HepG2 (cell line): ENCODE measurements at regions not wholly inside any gene's neighbourhood (a gene's known extent, or its start where the extent isn't known, plus 50 kb on each side); places are given as distances from the start of the nearest gene placed in this dataset.

Experiments used
- ATAC-seq: fragments of 200-7000 bp; cut with Tn5 transposase; 3 replicates; pipeline ENCODE4 v1.9.1; 2020; ENCODE audit warnings: mild to moderate bottlenecking, moderate library complexity
- BruUV-seq: library from RNA; stranded (reverse); fragments of 400-500 nt; replicated peaks from 2 replicates; lab custom pipeline; 2021; lab: Mats Ljungman, UMichigan
- CTCF ChIA-PET: fragments of 300-600 bp; formaldehyde crosslinking; extraction: SDS; loops from one replicate; lab custom pipeline; 2021; ENCODE audit warnings: low total read pairs, inconsistent platforms, low intra/inter-chr PET ratio; lab: Yijun Ruan, JAX
- POLR2A ChIA-PET: fragments of 350-600 bp; sonication (Branson Sonifier 250); formaldehyde crosslinking; loops from one replicate; lab custom pipeline; 2020; ENCODE audit warnings: antibody characterized with exemption, inconsistent platforms; lab: Yijun Ruan, JAX
- DNase-seq: peaks from one replicate; pipeline ENCODE4 v3.0.0-alpha.2; 2015; ENCODE audit warnings: low spot score
- FAIRE-seq: peaks from 3 replicates; lab custom pipeline; 2011; peaks lifted over from hg19 to GRCh38; lab: Jason Lieb, UNC
- H2AFZ ChIP-seq: one replicate; pipeline ENCODE4 v1.6.1; 2011; ENCODE audit warnings: low read length, inconsistent platforms
- H3K27ac ChIP-seq: fragments of 300-600 bp; 3 replicates; pipeline ENCODE4 v1.8.0; 2011; ENCODE audit warnings: mixed run types, mild to moderate bottlenecking, mixed read lengths, low read length, inconsistent platforms; ENCODE audit not compliant: insufficient read depth; ENCODE audit errors: extremely low read length
- H3K27me3 ChIP-seq, 2 experiments: fragments of 200-600 bp in 1 of 2; 2 replicates in 1 of 2; 3 replicates in 1 of 2; pipeline versions ENCODE4 v1.6.0 to v1.8.0; 2011; ENCODE audit warnings: low read length in 2 of 2, mild to moderate bottlenecking in 2 of 2, moderate library complexity in 2 of 2, inconsistent platforms in 1 of 2; ENCODE audit not compliant: insufficient read depth in 2 of 2, control insufficient read depth in 1 of 2
- H3K36me3 ChIP-seq, 2 experiments: fragments of 200-600 bp in 1 of 2; replicated peaks in 1 of 2; 2 replicates in 1 of 2; 3 replicates in 1 of 2; pipeline versions ENCODE4 v1.5.1 to v1.8.0; 2011; ENCODE audit warnings: low read length in 2 of 2, inconsistent platforms in 1 of 2; ENCODE audit not compliant: insufficient read depth in 2 of 2, control insufficient read depth in 1 of 2
- H3K4me1 ChIP-seq: 2 replicates; pipeline ENCODE4 v1.5.1; 2012; ENCODE audit warnings: low read length, inconsistent platforms; ENCODE audit not compliant: insufficient read depth
- H3K4me2 ChIP-seq: 2 replicates; pipeline ENCODE4 v1.6.0; 2011; ENCODE audit warnings: low read depth, low read length, inconsistent platforms
- H3K4me3 ChIP-seq, 3 experiments: fragments of 200-600 bp in 1 of 3; sonication (generic), shearing (Covaris generic) in 1 of 3; replicated peaks in 1 of 3; 2 replicates each; pipeline ENCODE4 v1.5.1; 2011 to 2016; ENCODE audit warnings: low read length in 3 of 3, inconsistent platforms in 2 of 3, low read depth in 2 of 3, mild to moderate bottlenecking in 2 of 3, control low read depth in 1 of 3, mixed read lengths in 1 of 3; ENCODE audit not compliant: insufficient read depth in 1 of 3
- H3K79me2 ChIP-seq: one replicate; pipeline ENCODE4 v1.6.1; 2011; ENCODE audit warnings: low read length, inconsistent platforms; ENCODE audit not compliant: insufficient read depth
- H3K9ac ChIP-seq: 2 replicates; pipeline ENCODE4 v1.6.0; 2011; ENCODE audit warnings: mild to moderate bottlenecking, low read depth, low read length, inconsistent platforms; ENCODE audit not compliant: insufficient read depth
- H3K9me3 ChIP-seq: 2 replicates; pipeline ENCODE4 v1.5.1; 2012; ENCODE audit warnings: mild to moderate bottlenecking, low read length
- H4K20me1 ChIP-seq: 2 replicates; pipeline ENCODE4 v1.6.0; 2011; ENCODE audit warnings: inconsistent platforms, mild to moderate bottlenecking, low read length, moderate library complexity; ENCODE audit not compliant: insufficient read depth
- KLF6 ChIP-seq: IDR thresholded peaks from 2 replicates; pipeline ENCODE4 v1.8.0; 2016; ENCODE audit warnings: missing biosample characterization, missing genetic modification reagents
- MED8 ChIP-seq: sonication (generic); formaldehyde crosslinking; IDR thresholded peaks from 2 replicates; pipeline ENCODE4 v1.8.1; 2023; ENCODE audit warnings: mild to moderate bottlenecking, missing genetic modification reagents; ENCODE audit not compliant: insufficient replicate concordance
- SRF ChIP-seq: IDR thresholded peaks from 2 replicates; pipeline ENCODE4 v1.6.1; 2011; ENCODE audit warnings: mild to moderate bottlenecking, low read depth, low read length, moderate library complexity
- TP53 ChIP-seq: sonication (generic); formaldehyde crosslinking; conservative IDR thresholded peaks from 2 replicates; pipeline ENCODE4 v1.4.0; 2020; ENCODE audit warnings: missing genetic modification reagents
- YEATS2 ChIP-seq: sonication (generic); formaldehyde crosslinking; IDR thresholded peaks from 2 replicates; pipeline ENCODE4 v1.4.0; 2020; ENCODE audit warnings: missing genetic modification reagents, borderline replicate concordance
- ZNF263 ChIP-seq: sonication (generic); formaldehyde crosslinking; IDR thresholded peaks from 2 replicates; pipeline ENCODE4 v1.4.0; 2020; ENCODE audit warnings: missing genetic modification reagents
- WGBS: methylation state at CpG from one replicate; pipeline ENCODE4 v1.1.6; 2017; ENCODE audit warnings: low lambda C conversion rate; 5-methylcytosine and 5-hydroxymethylcytosine counted together
- in situ Hi-C: cut with HindIII; loops from 2 replicates; pipeline ENCODE4 v1.10.0; 2017; ENCODE audit warnings: low pct_unique_long_range_greater_than_20kb; ENCODE audit not compliant: extremely low pct_ligation_motif_present
- intact Hi-C: fragments of 100-400 bp; cut with micrococcal nuclease; formaldehyde crosslinking; loops from one replicate; pipeline ENCODE4 v1.10.0; 2022; ENCODE audit not compliant: unreplicated experiment
- TF ChIP-seq, protein P1 (sequence below): sonication (generic); formaldehyde crosslinking; IDR thresholded peaks from 2 replicates; pipeline ENCODE4 v1.5.0; 2020; ENCODE audit warnings: missing genetic modification reagents, mild to moderate bottlenecking, borderline replicate concordance
- TF ChIP-seq, protein P2 (sequence below): sonication (generic); formaldehyde crosslinking; IDR thresholded peaks from 2 replicates; pipeline ENCODE4 v1.4.0; 2020; ENCODE audit warnings: mild to moderate bottlenecking, missing genetic modification reagents
- TF ChIP-seq, protein P3 (sequence below): sonication (generic); formaldehyde crosslinking; IDR thresholded peaks from 2 replicates; pipeline ENCODE4 v1.4.0; 2020; ENCODE audit warnings: missing genetic modification reagents

GRCh38 chr12:92045852-92046251, 99.8 kb downstream of the BTG1 start (continued):
- TF ChIP-seq, protein P1, sequence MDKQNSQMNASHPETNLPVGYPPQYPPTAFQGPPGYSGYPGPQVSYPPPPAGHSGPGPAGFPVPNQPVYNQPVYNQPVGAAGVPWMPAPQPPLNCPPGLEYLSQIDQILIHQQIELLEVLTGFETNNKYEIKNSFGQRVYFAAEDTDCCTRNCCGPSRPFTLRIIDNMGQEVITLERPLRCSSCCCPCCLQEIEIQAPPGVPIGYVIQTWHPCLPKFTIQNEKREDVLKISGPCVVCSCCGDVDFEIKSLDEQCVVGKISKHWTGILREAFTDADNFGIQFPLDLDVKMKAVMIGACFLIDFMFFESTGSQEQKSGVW (CRISPR knock-in tag): no peak
- TF ChIP-seq KLF6 (CRISPR knock-in tag) (no peak), MED8 (CRISPR knock-in tag) (no peak)
- TF ChIP-seq, protein P2, sequence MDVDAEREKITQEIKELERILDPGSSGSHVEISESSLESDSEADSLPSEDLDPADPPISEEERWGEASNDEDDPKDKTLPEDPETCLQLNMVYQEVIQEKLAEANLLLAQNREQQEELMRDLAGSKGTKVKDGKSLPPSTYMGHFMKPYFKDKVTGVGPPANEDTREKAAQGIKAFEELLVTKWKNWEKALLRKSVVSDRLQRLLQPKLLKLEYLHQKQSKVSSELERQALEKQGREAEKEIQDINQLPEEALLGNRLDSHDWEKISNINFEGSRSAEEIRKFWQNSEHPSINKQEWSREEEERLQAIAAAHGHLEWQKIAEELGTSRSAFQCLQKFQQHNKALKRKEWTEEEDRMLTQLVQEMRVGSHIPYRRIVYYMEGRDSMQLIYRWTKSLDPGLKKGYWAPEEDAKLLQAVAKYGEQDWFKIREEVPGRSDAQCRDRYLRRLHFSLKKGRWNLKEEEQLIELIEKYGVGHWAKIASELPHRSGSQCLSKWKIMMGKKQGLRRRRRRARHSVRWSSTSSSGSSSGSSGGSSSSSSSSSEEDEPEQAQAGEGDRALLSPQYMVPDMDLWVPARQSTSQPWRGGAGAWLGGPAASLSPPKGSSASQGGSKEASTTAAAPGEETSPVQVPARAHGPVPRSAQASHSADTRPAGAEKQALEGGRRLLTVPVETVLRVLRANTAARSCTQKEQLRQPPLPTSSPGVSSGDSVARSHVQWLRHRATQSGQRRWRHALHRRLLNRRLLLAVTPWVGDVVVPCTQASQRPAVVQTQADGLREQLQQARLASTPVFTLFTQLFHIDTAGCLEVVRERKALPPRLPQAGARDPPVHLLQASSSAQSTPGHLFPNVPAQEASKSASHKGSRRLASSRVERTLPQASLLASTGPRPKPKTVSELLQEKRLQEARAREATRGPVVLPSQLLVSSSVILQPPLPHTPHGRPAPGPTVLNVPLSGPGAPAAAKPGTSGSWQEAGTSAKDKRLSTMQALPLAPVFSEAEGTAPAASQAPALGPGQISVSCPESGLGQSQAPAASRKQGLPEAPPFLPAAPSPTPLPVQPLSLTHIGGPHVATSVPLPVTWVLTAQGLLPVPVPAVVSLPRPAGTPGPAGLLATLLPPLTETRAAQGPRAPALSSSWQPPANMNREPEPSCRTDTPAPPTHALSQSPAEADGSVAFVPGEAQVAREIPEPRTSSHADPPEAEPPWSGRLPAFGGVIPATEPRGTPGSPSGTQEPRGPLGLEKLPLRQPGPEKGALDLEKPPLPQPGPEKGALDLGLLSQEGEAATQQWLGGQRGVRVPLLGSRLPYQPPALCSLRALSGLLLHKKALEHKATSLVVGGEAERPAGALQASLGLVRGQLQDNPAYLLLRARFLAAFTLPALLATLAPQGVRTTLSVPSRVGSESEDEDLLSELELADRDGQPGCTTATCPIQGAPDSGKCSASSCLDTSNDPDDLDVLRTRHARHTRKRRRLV: no peak

DNA sequence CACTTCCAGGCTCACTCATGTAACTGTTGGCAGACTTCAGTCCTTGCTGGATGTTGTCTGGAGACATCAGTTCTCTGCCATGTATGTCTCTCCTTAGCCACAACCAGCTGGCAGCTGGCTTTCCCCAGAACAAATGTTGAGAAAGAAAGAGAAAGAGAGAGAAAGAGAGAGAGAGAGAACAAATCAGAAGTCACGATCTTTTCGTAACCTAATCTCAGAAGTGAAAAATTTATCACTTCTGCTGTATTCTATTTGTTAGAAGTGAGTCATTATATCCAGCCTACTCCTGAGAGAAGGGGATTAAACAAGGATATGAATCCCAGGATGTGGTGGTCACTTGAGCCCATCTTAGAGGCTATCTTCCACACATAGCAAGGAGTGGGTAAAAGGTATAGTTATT, 101.2 kb downstream of the BTG1 start:
- POLR2A ChIA-PET: no interaction called here
- H3K27ac ChIP-seq: no peak overlapping the region
- BruUV-seq: no TSS peak
- H4K20me1 ChIP-seq: no peaks in the 10 kb centered on the region
- 45% methylated on average over 2 of the region's 2 CpGs for WGBS
- peaks cover 6% of the 10 kb centered on the region; the same call in 1 of the 2 replicates for H3K4me1 ChIP-seq
- intact Hi-C loops: no loop called here
- DNase-seq: no peak
- H3K36me3 ChIP-seq: no peaks in the 10 kb centered on the region
- no peak for FAIRE-seq
- TF ChIP-seq TP53 (CRISPR knock-in tag) (no peak), ZNF263 (CRISPR knock-in tag) (no peak), SRF (no peak), YEATS2 (CRISPR knock-in tag) (no peak)
- TF ChIP-seq, protein P3, sequence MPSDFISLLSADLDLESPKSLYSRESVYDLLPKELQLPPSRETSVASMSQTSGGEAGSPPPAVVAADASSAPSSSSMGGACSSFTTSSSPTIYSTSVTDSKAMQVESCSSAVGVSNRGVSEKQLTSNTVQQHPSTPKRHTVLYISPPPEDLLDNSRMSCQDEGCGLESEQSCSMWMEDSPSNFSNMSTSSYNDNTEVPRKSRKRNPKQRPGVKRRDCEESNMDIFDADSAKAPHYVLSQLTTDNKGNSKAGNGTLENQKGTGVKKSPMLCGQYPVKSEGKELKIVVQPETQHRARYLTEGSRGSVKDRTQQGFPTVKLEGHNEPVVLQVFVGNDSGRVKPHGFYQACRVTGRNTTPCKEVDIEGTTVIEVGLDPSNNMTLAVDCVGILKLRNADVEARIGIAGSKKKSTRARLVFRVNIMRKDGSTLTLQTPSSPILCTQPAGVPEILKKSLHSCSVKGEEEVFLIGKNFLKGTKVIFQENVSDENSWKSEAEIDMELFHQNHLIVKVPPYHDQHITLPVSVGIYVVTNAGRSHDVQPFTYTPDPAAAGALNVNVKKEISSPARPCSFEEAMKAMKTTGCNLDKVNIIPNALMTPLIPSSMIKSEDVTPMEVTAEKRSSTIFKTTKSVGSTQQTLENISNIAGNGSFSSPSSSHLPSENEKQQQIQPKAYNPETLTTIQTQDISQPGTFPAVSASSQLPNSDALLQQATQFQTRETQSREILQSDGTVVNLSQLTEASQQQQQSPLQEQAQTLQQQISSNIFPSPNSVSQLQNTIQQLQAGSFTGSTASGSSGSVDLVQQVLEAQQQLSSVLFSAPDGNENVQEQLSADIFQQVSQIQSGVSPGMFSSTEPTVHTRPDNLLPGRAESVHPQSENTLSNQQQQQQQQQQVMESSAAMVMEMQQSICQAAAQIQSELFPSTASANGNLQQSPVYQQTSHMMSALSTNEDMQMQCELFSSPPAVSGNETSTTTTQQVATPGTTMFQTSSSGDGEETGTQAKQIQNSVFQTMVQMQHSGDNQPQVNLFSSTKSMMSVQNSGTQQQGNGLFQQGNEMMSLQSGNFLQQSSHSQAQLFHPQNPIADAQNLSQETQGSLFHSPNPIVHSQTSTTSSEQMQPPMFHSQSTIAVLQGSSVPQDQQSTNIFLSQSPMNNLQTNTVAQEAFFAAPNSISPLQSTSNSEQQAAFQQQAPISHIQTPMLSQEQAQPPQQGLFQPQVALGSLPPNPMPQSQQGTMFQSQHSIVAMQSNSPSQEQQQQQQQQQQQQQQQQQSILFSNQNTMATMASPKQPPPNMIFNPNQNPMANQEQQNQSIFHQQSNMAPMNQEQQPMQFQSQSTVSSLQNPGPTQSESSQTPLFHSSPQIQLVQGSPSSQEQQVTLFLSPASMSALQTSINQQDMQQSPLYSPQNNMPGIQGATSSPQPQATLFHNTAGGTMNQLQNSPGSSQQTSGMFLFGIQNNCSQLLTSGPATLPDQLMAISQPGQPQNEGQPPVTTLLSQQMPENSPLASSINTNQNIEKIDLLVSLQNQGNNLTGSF (CRISPR knock-in tag): no peak
- TF ChIP-seq, all 625 proteins: peak for 0
- in situ Hi-C loops: no loop called here
- CTCF ChIA-PET: no interaction called here
- Histone ChIP-seq H2AFZ (no peak overlapping the region), H3K9ac (no peak overlapping the region), H3K9me3 (no peaks in the 10 kb centered on the region), H3K4me3 (no peak overlapping the region), H3K27me3 (no peaks in the 10 kb centered on the region), H3K79me2 (no peaks in the 10 kb centered on the region), H3K4me2 (no peak overlapping the region)
- ATAC-seq: no peak
